ENCODE measurements at regions not wholly inside any gene's neighbourhood (a gene's known extent, or its start where the extent isn't known, plus 50 kb on each side); places are given as distances from the start of the nearest gene placed in this dataset.

GRCh38 chr16:13797718-13798117, 122.2 kb upstream of the ERCC4 start:
- H4K20me1 ChIP-seq (ENCODE audit: control insufficient read depth, insufficient read depth) = no peaks in the 10 kb centered on the region
- no peaks in the 10 kb centered on the region for H3K79me2 ChIP-seq (ENCODE audit: control insufficient read depth, insufficient read depth, low read length)
- H3K4me2 ChIP-seq (ENCODE audit: control insufficient read depth, insufficient read depth) = no peak overlapping the region
- FAIRE-seq (no peak), ATAC-seq (no peak), DNase-seq (ENCODE audit: low read depth, low spot score) (no peak)
- no peaks in the 10 kb centered on the region for H3K27me3 ChIP-seq (replicated peaks in 1 of 2; ENCODE audit: control insufficient read depth in 2 of 2, insufficient read depth in 2 of 2, low read length in 1 of 2)
- ChIA-PET CTCF (no interaction called here), SMC1A (ENCODE audit: uncharacterized antibody, unreplicated experiment) (no interaction called here), POLR2A (no interaction called here), RAD21 (ENCODE audit: unreplicated experiment) (no interaction called here)
- no peak overlapping the region for H3K9ac ChIP-seq (ENCODE audit: control insufficient read depth, insufficient read depth, low read length)
- no peak overlapping the region for H3K4me3 ChIP-seq
- no peak for TF ChIP-seq SMAD5 (IDR thresholded peaks at IDR 0.05; ENCODE audit: low read depth)
- H2AFZ ChIP-seq (ENCODE audit: control insufficient read depth, low read depth, low read length) = no peak overlapping the region
- no peaks in the 10 kb centered on the region for H3K36me3 ChIP-seq (ENCODE audit: control insufficient read depth in 2 of 2, insufficient read depth in 2 of 2, low read length in 1 of 2)
- in situ Hi-C loops (cut with MboI) (no loop called here), intact Hi-C loops (cut with micrococcal nuclease; ENCODE audit: unreplicated experiment) (no loop called here)
- H3K9me3 ChIP-seq (replicated peaks; ENCODE audit: control insufficient read depth, insufficient read depth, low read length) = no peaks in the 10 kb centered on the region
- no TSS peak for BruUV-seq (replicated peaks)
- H3K4me1 ChIP-seq (ENCODE audit: control insufficient read depth, insufficient read depth, low read length) = no peaks in the 10 kb centered on the region
- no peak overlapping the region for H3K27ac ChIP-seq (ENCODE audit: control insufficient read depth, insufficient read depth)

GRCh38 chr16:13798211-13798610, 121.7 kb upstream of the ERCC4 start:
- Histone ChIP-seq H3K36me3 (ENCODE audit: control insufficient read depth in 2 of 2, insufficient read depth in 2 of 2, low read length in 1 of 2) (no peaks in the 10 kb centered on the region), H3K4me2 (ENCODE audit: control insufficient read depth, insufficient read depth) (no peak overlapping the region), H4K20me1 (ENCODE audit: control insufficient read depth, insufficient read depth) (no peaks in the 10 kb centered on the region), H3K4me3 (no peak overlapping the region), H3K79me2 (ENCODE audit: control insufficient read depth, insufficient read depth, low read length) (no peaks in the 10 kb centered on the region), H2AFZ (ENCODE audit: control insufficient read depth, low read depth, low read length) (no peak overlapping the region), H3K9me3 (replicated peaks; ENCODE audit: control insufficient read depth, insufficient read depth, low read length) (no peaks in the 10 kb centered on the region), H3K27ac (ENCODE audit: control insufficient read depth, insufficient read depth) (no peak overlapping the region), H3K27me3 (replicated peaks in 1 of 2; ENCODE audit: control insufficient read depth in 2 of 2, insufficient read depth in 2 of 2, low read length in 1 of 2) (no peaks in the 10 kb centered on the region), H3K9ac (ENCODE audit: control insufficient read depth, insufficient read depth, low read length) (no peak overlapping the region), H3K4me1 (ENCODE audit: control insufficient read depth, insufficient read depth, low read length) (no peaks in the 10 kb centered on the region)
- BruUV-seq (replicated peaks) = no TSS peak
- intact Hi-C loops (cut with micrococcal nuclease; ENCODE audit: unreplicated experiment) (no loop called here), in situ Hi-C loops (cut with MboI) (no loop called here)
- CTCF ChIA-PET = interaction anchor here (0.6 to 1.2 kb wide), 2 partner anchors 30 to 533 kb away, joined by 3 to 7 read pairs; no protein-coding TSS in a partner anchor
- FAIRE-seq (no peak), ATAC-seq (no peak), DNase-seq (ENCODE audit: low read depth, low spot score) (no peak)
- POLR2A ChIA-PET = no interaction called here
- SMC1A ChIA-PET (ENCODE audit: uncharacterized antibody, unreplicated experiment) = interaction anchor here (0.6 kb wide), 1 partner anchor 15 kb away, joined by 3 read pairs; no protein-coding TSS in a partner anchor
- RAD21 ChIA-PET (ENCODE audit: unreplicated experiment) = no interaction called here
- 0% methylated on average over 2 of the region's 2 CpGs for WGBS (ENCODE audit: insufficient coverage, insufficient replicate concordance, low lambda C conversion rate, missing lambda C conversion rate)
- TF ChIP-seq SUPT20H (IDR thresholded peaks at IDR 0.05; ENCODE audit: borderline replicate concordance, control insufficient read depth, low read depth, low read length) (no peak), PKNOX1 (IDR thresholded peaks at IDR 0.05) (no peak), CHD4 (IDR thresholded peaks at IDR 0.05) (no peak), E2F4 (IDR thresholded peaks at IDR 0.05; ENCODE audit: low read depth, low read length) (no peak), SMC3 (IDR thresholded peaks at IDR 0.05; ENCODE audit: borderline replicate concordance, low read length) (no peak), ZSCAN29 (IDR thresholded peaks at IDR 0.05) (no peak), BACH1 (IDR thresholded peaks at IDR 0.05; ENCODE audit: borderline replicate concordance) (no peak), TBL1XR1 (IDR thresholded peaks at IDR 0.05; ENCODE audit: low read depth, low read length) (no peak), RELA (IDR thresholded peaks at IDR 0.05; ENCODE audit: borderline replicate concordance, partially characterized antibody) (no peak), ZNF687 (IDR thresholded peaks at IDR 0.05) (no peak), BRCA1 (IDR thresholded peaks at IDR 0.05; ENCODE audit: low read depth, low read length) (no peak)
